Left ventricle myocardium inferior (tissue), 1 donor: ENCODE measurements at regions not wholly inside any gene's neighbourhood (a gene's known extent, or its start where the extent isn't known, plus 50 kb on each side); places are given as distances from the start of the nearest gene placed in this dataset.

Experiments used
- DNase-seq: peaks from one replicate; pipeline ENCODE4 v3.0.0-alpha.2; 2020
- H3K27ac ChIP-seq: fragments of 200-600 bp; replicated peaks from 2 replicates; pipeline ENCODE4 v1.8.0; 2021
- H3K27me3 ChIP-seq: fragments of 200-600 bp; 2 replicates; pipeline ENCODE4 v1.8.0; 2021; ENCODE audit warnings: low read depth
- H3K36me3 ChIP-seq: fragments of 200-600 bp; 2 replicates; pipeline ENCODE4 v1.8.0; 2021
- H3K4me1 ChIP-seq: fragments of 200-600 bp; 2 replicates; pipeline ENCODE4 v1.8.0; 2021
- H3K4me3 ChIP-seq: fragments of 200-600 bp; 2 replicates; pipeline ENCODE4 v1.8.0; 2021; ENCODE audit warnings: mild to moderate bottlenecking, moderate library complexity
- H3K9me3 ChIP-seq: fragments of 200-600 bp; replicated peaks from 2 replicates; pipeline ENCODE4 v1.8.0; 2021
- intact Hi-C: fragments of 100-400 bp; cut with micrococcal nuclease; formaldehyde crosslinking; loops from one replicate; pipeline ENCODE4 v1.11.0; 2022
- TF ChIP-seq, protein P1 (sequence below): fragments of 200-600 bp; IDR thresholded peaks from 2 replicates; pipeline ENCODE4 v1.8.0; 2021; ENCODE audit warnings: antibody characterized with exemption, mild to moderate bottlenecking, borderline replicate concordance
- donor health status: DM: no; HTN: yes; CAD: no; lungs with severe emphysema.

DNA sequence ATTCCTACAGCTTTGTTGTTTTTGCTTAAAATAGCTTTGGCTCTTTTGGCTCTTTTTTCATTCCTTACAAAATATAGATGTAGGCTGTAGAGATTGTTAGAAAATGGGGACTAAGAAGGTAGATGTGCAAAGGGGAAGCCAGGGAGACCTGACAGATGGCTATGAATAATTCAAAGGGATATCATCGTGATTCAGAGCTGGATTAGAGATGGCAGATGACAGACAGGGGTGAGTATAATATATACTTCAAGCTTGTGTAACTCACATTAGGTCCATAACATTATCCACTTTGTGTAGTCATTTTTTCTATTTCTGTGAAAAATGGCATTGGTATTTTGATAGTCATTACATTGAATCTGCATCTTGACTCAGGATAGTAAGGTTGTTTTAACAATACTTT, 422.9 kb upstream of the ST6GAL2 start:
- intact Hi-C loops = no loop called here
- H3K4me3 ChIP-seq = no peak overlapping the region
- H3K9me3 ChIP-seq = no peaks in the 10 kb centered on the region
- no peak overlapping the region for H3K27ac ChIP-seq
- H3K4me1 ChIP-seq = no peaks in the 10 kb centered on the region
- H3K36me3 ChIP-seq = no peaks in the 10 kb centered on the region
- DNase-seq = no peak
- TF ChIP-seq, protein P1, sequence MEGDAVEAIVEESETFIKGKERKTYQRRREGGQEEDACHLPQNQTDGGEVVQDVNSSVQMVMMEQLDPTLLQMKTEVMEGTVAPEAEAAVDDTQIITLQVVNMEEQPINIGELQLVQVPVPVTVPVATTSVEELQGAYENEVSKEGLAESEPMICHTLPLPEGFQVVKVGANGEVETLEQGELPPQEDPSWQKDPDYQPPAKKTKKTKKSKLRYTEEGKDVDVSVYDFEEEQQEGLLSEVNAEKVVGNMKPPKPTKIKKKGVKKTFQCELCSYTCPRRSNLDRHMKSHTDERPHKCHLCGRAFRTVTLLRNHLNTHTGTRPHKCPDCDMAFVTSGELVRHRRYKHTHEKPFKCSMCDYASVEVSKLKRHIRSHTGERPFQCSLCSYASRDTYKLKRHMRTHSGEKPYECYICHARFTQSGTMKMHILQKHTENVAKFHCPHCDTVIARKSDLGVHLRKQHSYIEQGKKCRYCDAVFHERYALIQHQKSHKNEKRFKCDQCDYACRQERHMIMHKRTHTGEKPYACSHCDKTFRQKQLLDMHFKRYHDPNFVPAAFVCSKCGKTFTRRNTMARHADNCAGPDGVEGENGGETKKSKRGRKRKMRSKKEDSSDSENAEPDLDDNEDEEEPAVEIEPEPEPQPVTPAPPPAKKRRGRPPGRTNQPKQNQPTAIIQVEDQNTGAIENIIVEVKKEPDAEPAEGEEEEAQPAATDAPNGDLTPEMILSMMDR = no peak
- peaks cover 7% of the 10 kb centered on the region for H3K27me3 ChIP-seq

DNA sequence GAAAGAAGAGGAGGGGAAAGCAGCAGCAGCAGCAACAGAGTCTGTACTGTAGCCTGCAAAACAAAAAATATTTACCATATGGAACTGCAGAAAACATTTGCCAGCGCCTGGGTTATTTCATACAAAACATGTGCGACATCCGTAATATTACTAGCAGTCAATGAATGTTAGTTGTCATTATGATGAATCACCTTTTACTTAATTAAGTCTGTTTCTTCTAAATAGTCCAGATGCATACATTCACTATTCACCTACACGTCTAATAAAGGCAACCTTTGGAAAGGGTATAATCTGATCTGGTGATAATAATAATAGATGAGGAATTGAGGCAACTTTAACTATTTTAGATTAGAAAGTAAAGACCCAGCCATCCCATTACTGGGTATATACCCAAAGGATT, 426.3 kb upstream of the ST6GAL2 start:
- no peak overlapping the region for H3K27ac ChIP-seq
- TF ChIP-seq, protein P1 = no peak
- no peaks in the 10 kb centered on the region for H3K27me3 ChIP-seq
- DNase-seq = no peak
- H3K4me1 ChIP-seq = no peaks in the 10 kb centered on the region
- no peaks in the 10 kb centered on the region for H3K36me3 ChIP-seq
- H3K9me3 ChIP-seq = no peaks in the 10 kb centered on the region
- intact Hi-C loops = no loop called here
- H3K4me3 ChIP-seq = no peak overlapping the region

DNA sequence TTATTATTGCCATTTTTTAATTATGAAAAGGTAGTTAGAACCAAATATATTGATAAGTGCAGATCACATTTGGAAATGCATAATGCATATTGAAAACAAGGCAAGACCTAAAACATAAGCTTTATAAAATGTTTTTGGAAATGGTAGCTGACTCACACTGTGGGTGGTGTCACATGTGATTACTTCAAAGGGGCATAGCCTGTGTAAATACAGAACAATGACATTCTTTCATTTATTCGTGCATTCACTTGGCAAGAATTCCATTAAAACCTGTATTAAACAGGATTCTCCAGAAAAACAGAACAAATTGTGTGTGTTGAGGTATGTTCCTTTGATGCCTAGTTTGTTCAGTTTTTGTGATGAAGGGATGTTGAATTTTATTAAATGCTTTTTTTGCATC, 427.3 kb upstream of the ST6GAL2 start:
- no peaks in the 10 kb centered on the region for H3K9me3 ChIP-seq
- TF ChIP-seq, protein P1 = no peak
- H3K4me1 ChIP-seq = no peaks in the 10 kb centered on the region
- no peak overlapping the region for H3K4me3 ChIP-seq
- intact Hi-C loops = no loop called here
- no peak for DNase-seq
- no peak overlapping the region for H3K27ac ChIP-seq
- H3K27me3 ChIP-seq = no peaks in the 10 kb centered on the region
- H3K36me3 ChIP-seq = no peaks in the 10 kb centered on the region

DNA sequence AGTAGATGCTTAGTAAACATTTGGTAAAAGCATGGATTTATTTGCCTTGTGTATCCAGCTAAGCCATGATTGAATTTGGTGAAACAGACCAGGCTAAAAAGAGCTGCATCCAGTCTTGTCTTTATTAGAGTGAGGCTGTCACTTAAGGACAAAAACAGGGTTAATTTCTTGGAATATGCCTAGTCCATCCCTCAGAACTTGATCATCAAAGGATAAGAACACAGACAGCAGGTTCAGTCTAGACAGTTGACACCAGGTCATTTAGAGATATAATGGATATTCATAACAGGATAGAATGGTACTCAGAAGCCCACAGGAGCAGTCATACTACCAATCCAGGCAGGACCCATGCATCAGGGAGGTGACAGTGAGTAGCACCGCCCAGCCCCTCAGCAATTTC, 434.9 kb upstream of the ST6GAL2 start:
- intact Hi-C loops = no loop called here
- H3K4me3 ChIP-seq = no peak overlapping the region
- no peaks in the 10 kb centered on the region for H3K9me3 ChIP-seq
- TF ChIP-seq, protein P1 = no peak
- no peaks in the 10 kb centered on the region for H3K27me3 ChIP-seq
- no peak for DNase-seq
- H3K27ac ChIP-seq = no peak overlapping the region
- H3K36me3 ChIP-seq = no peaks in the 10 kb centered on the region
- H3K4me1 ChIP-seq = peaks cover 13% of the 10 kb centered on the region

DNA sequence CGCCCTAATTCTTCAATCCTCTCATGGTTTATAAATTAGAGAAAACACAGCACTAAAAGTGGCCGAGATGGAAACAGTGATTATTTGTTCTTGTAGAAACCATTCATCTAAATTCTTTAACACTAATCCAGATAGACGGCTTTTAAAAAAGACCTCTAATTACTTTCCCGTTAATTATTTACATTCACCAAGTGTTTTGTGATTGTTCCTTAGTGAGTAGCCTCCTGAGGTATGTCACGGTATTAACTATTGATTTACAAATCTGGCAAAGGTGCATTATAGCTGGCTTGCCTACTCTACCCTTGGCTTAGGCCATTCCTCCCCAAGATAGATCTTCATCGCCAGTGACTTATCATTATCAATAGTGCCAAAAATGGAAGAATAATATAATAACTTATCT, 436.4 kb upstream of the ST6GAL2 start:
- TF ChIP-seq, protein P1 = no peak
- intact Hi-C loops = no loop called here
- H3K27ac ChIP-seq = no peak overlapping the region
- H3K9me3 ChIP-seq = peaks cover 10% of the 10 kb centered on the region
- H3K27me3 ChIP-seq = no peaks in the 10 kb centered on the region
- DNase-seq = no peak
- H3K36me3 ChIP-seq = no peaks in the 10 kb centered on the region
- peaks cover 13% of the 10 kb centered on the region for H3K4me1 ChIP-seq
- H3K4me3 ChIP-seq = no peak overlapping the region
